PC-3 (cell line): ENCODE measurements at regions not wholly inside any gene's neighbourhood (a gene's known extent, or its start where the extent isn't known, plus 50 kb on each side); places are given as distances from the start of the nearest gene placed in this dataset.

Experiments used
- ATAC-seq: fragments of 200-7000 bp; cut with Tn5 transposase; 2 replicates; pipeline ENCODE4 v1.9.1; 2020; ENCODE audit warnings: mild to moderate bottlenecking, moderate library complexity
- BruUV-seq: library from RNA; stranded (reverse); fragments of 400-500 nt; replicated peaks from 2 replicates; lab custom pipeline; 2021; lab: Mats Ljungman, UMichigan
- CTCF ChIA-PET: fragments of 300-600 bp; sonication (Branson Sonifier 250); formaldehyde crosslinking; loops from one replicate; lab custom pipeline; 2022; ENCODE audit warnings: antibody characterized with exemption; lab: Charles Lee
- POLR2A ChIA-PET: fragments of 300-600 bp; sonication (Branson Sonifier 250); formaldehyde crosslinking; loops from one replicate; lab custom pipeline; 2022; ENCODE audit warnings: antibody characterized with exemption; ENCODE audit not compliant: unreplicated experiment; lab: Charles Lee
- DNase-seq: peaks from one replicate; pipeline ENCODE4 v3.0.0-alpha.2; 2015
- H2AFZ ChIP-seq: fragments of 300-600 bp; sonication (generic); 2 replicates; pipeline ENCODE4 v1.6.0; 2016; ENCODE audit warnings: antibody characterized with exemption, low read length
- H3F3A ChIP-seq: fragments of 300-600 bp; sonication (generic); one replicate; pipeline ENCODE4 v1.6.0; 2017; ENCODE audit warnings: antibody characterized with exemption, low read length, control low read depth, mild to moderate bottlenecking; ENCODE audit not compliant: unreplicated experiment
- H3K27ac ChIP-seq: fragments of 300-600 bp; sonication (generic); 2 replicates; pipeline ENCODE4 v1.5.1; 2016; ENCODE audit warnings: mild to moderate bottlenecking, low read length
- H3K27me3 ChIP-seq: fragments of 300-600 bp; sonication (generic); 2 replicates; pipeline ENCODE4 v1.6.1; 2016; ENCODE audit warnings: low read length, mixed read lengths
- H3K36me3 ChIP-seq: fragments of 300-600 bp; sonication (generic); 2 replicates; pipeline ENCODE4 v1.6.1; 2016; ENCODE audit warnings: low read depth, mixed run types, low read length, mixed read lengths
- H3K4me1 ChIP-seq: fragments of 300-600 bp; sonication (generic); 2 replicates; pipeline ENCODE4 v1.5.1; 2016; ENCODE audit warnings: low read length; ENCODE audit not compliant: insufficient read depth
- H3K4me2 ChIP-seq: fragments of 300-600 bp; sonication (generic); 2 replicates; pipeline ENCODE4 v1.6.0; 2016; ENCODE audit warnings: low read length
- H3K4me3 ChIP-seq: fragments of 300-600 bp; sonication (generic); 2 replicates; pipeline ENCODE4 v1.5.1; 2016; ENCODE audit warnings: mild to moderate bottlenecking, low read length, mixed read lengths
- H3K79me2 ChIP-seq: fragments of 300-600 bp; sonication (generic); 2 replicates; pipeline ENCODE4 v1.6.1; 2017; ENCODE audit warnings: low read length, mixed read lengths
- H3K9ac ChIP-seq: fragments of 300-600 bp; sonication (generic); 2 replicates; pipeline ENCODE4 v1.6.0; 2016; ENCODE audit warnings: mild to moderate bottlenecking, low read length
- H3K9me2 ChIP-seq: fragments of 300-600 bp; sonication (generic); replicated peaks from 2 replicates; pipeline ENCODE4 v1.6.1; 2016; ENCODE audit warnings: mixed run types, low read length, mixed read lengths
- H3K9me3 ChIP-seq: fragments of 300-600 bp; sonication (generic); 2 replicates; pipeline ENCODE4 v1.6.1; 2016; ENCODE audit warnings: low read length, mixed read lengths
- H4K20me1 ChIP-seq: fragments of 300-600 bp; sonication (generic); 2 replicates; pipeline ENCODE4 v1.6.1; 2016; ENCODE audit warnings: low read length, mixed read lengths
- CTCF ChIP-seq: fragments of 300-600 bp; sonication (generic); conservative IDR thresholded peaks from 2 replicates; pipeline ENCODE4 v1.5.1; 2017; ENCODE audit warnings: antibody characterized with exemption, low read depth, mild to moderate bottlenecking, low read length
- EZH2 ChIP-seq: fragments of 300-600 bp; sonication (generic); IDR thresholded peaks from one replicate; pipeline ENCODE4 v1.6.1; 2017; ENCODE audit warnings: antibody characterized with exemption, mild to moderate bottlenecking, low read length; ENCODE audit not compliant: unreplicated experiment
- EZH2phosphoT487 ChIP-seq: fragments of 300-600 bp; sonication (generic); IDR thresholded peaks from 2 replicates; pipeline ENCODE4 v1.6.1; 2018; ENCODE audit warnings: mild to moderate bottlenecking, antibody characterized with exemption, low read length, borderline replicate concordance
- intact Hi-C: fragments of 100-400 bp; cut with micrococcal nuclease; formaldehyde crosslinking; loops from 2 replicates; pipeline ENCODE4 v1.9.0; 2023

GRCh38 chr18:30352551-30353168 is 689.9 kb downstream of the DSC3 start:
- Histone ChIP-seq H2AFZ (no peak overlapping the region), H3K4me3 (no peak overlapping the region), H3K79me2 (no peaks in the 10 kb centered on the region), H3K9me3 (no peaks in the 10 kb centered on the region), H3F3A (no peaks in the 10 kb centered on the region), H3K4me2 (no peak overlapping the region), H3K36me3 (no peaks in the 10 kb centered on the region), H3K27me3 (no peaks in the 10 kb centered on the region), H3K27ac (no peak overlapping the region), H3K9ac (no peak overlapping the region), H3K4me1 (no peaks in the 10 kb centered on the region), H3K9me2 (no peaks in the 10 kb centered on the region), H4K20me1 (no peaks in the 10 kb centered on the region)
- POLR2A ChIA-PET: no interaction called here
- TF ChIP-seq EZH2: no peak
- no peak for TF ChIP-seq CTCF
- no peak for TF ChIP-seq EZH2phosphoT487
- DNase-seq (no peak), ATAC-seq (no peak)
- intact Hi-C loops: no loop called here
- CTCF ChIA-PET: no interaction called here
- no TSS peak for BruUV-seq

GRCh38 chr18:30350263-30350662 is 692.3 kb downstream of the DSC3 start:
- no peak overlapping the region for H2AFZ ChIP-seq
- H3K27ac ChIP-seq: no peak overlapping the region
- no peaks in the 10 kb centered on the region for H3K4me1 ChIP-seq
- intact Hi-C loops: no loop called here
- no peaks in the 10 kb centered on the region for H3K27me3 ChIP-seq
- no peaks in the 10 kb centered on the region for H3K9me2 ChIP-seq
- no peaks in the 10 kb centered on the region for H3F3A ChIP-seq
- DNase-seq (no peak), ATAC-seq (no peak)
- BruUV-seq: no TSS peak
- no peaks in the 10 kb centered on the region for H4K20me1 ChIP-seq
- no peak for TF ChIP-seq CTCF
- no peak overlapping the region for H3K4me3 ChIP-seq
- CTCF ChIA-PET: no interaction called here
- H3K4me2 ChIP-seq: no peak overlapping the region
- H3K9ac ChIP-seq: no peak overlapping the region
- H3K79me2 ChIP-seq: no peaks in the 10 kb centered on the region
- H3K36me3 ChIP-seq: no peaks in the 10 kb centered on the region
- no peaks in the 10 kb centered on the region for H3K9me3 ChIP-seq
- POLR2A ChIA-PET: no interaction called here

GRCh38 chr18:30343090-30343489 is 699.5 kb downstream of the DSC3 start:
- ChIA-PET POLR2A (no interaction called here), CTCF (no interaction called here)
- no peaks in the 10 kb centered on the region for H3K27me3 ChIP-seq
- TF ChIP-seq EZH2: no peak
- no peak for TF ChIP-seq CTCF
- TF ChIP-seq EZH2phosphoT487: no peak
- H3K4me2 ChIP-seq: no peak overlapping the region
- H3K27ac ChIP-seq: no peak overlapping the region
- no TSS peak for BruUV-seq
- H2AFZ ChIP-seq: no peak overlapping the region
- no peaks in the 10 kb centered on the region for H3K36me3 ChIP-seq
- no peaks in the 10 kb centered on the region for H3K9me2 ChIP-seq
- no peaks in the 10 kb centered on the region for H3K4me1 ChIP-seq
- H3K9me3 ChIP-seq: no peaks in the 10 kb centered on the region
- ATAC-seq (no peak), DNase-seq (no peak)
- H4K20me1 ChIP-seq: no peaks in the 10 kb centered on the region
- H3K79me2 ChIP-seq: no peaks in the 10 kb centered on the region
- H3K9ac ChIP-seq: no peak overlapping the region
- no peak overlapping the region for H3K4me3 ChIP-seq
- intact Hi-C loops: no loop called here
- no peaks in the 10 kb centered on the region for H3F3A ChIP-seq
